G401.6 (cell line): ENCODE measurements at regions not wholly inside any gene's neighbourhood (a gene's known extent, or its start where the extent isn't known, plus 50 kb on each side); places are given as distances from the start of the nearest gene placed in this dataset.

Experiments
- FAIRE-seq: peaks from 2 replicates; lab custom pipeline; 2012; peaks lifted over from hg19 to GRCh38; lab: Jason Lieb, UNC

DNA sequence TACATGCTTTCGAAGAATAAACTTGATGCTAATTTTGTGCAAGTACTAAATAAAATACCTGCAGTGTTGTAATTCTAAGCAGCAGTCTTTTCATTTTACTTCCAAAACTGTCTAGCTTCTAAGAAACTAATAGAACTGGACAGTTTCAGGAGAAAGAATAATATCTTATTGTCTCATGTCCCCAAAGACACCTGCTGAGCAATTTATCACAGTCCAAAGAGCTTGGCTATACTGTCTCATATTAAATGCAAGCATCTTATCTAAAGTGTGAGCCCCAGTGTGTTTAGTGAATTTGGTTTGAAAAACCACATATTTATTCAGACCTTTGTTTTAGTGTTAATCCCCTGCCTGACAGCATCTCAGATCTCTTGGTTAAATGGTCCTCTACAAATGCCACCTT is 374.3 kb downstream of the TMX3 start:
- no peak for FAIRE-seq

GRCh38 chr18:68330658-68331057 is 384.2 kb downstream of the TMX3 start:
- FAIRE-seq = no peak

DNA sequence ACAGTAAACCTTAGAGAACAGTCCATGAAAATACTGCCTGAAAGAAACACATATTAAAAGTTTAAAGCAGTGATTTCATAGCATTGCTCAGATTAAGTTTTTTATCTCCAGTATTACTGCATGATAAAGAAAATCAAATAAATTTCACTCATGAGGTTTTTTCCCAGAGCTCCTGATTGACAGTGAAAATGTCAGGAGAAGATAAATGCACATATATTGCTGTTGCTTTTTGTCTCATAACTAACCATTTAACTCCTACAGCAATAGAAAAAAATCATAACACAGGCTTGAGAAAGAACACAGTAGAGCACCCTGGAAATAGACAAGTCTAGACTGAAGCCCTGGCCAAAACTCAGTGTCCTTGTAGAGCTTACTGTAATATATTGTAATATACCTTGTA is 391.0 kb downstream of the TMX3 start:
- FAIRE-seq = no peak

GRCh38 chr18:68316636-68317035 is 398.3 kb downstream of the TMX3 start:
- no peak for FAIRE-seq

DNA sequence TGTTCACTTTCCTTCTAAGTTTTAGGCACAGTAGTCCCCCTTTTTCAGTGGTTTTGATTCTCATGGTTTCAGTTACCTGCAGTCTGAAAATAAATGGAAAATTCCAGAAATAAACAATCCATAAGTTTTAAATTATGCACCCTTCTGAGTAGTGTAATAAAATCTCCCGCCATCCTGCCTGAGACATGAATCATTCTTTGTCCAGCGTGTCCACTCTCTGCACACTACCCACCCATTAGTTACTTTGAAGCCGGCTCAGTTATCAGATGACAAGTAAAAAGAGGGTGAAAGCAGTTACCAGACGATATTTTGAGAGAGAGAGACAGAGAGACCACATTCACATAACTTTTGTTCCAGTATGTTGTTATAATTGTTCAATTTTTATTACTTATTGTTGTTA is 400.5 kb downstream of the TMX3 start:
- no peak for FAIRE-seq

- FAIRE-seq = no peak
Observed at GRCh38 chr18:68301441-68301840, 413.5 kb downstream of the TMX3 start.

GRCh38 chr18:68299906-68300305 is 415.0 kb downstream of the TMX3 start:
- no peak for FAIRE-seq

GRCh38 chr18:68298330-68298729 is 416.6 kb downstream of the TMX3 start:
- FAIRE-seq = no peak

DNA sequence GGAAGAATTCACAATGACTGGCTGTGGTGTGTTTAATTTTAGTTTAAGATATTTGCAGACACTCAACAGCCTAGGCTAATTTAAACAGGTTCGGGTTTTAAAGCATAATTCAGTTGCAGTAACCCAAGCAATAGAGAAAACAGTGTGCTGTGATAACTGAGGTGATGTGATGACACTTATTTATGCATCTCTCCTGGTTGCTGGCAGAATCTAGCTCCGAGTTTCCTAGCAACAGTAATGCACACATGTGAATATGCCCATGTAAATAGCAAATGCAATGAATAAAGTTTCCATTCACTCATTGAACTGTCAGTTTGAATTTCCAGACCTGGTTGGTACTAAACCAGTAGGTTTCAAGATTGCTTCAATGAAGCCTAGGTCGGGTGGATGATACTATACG is 426.5 kb downstream of the TMX3 start:
- FAIRE-seq = no peak

GRCh38 chr18:68284236-68284780 is 430.6 kb downstream of the TMX3 start:
- no peak for FAIRE-seq

GRCh38 chr18:68283834-68284233 is 431.1 kb downstream of the TMX3 start:
- FAIRE-seq = no peak

DNA sequence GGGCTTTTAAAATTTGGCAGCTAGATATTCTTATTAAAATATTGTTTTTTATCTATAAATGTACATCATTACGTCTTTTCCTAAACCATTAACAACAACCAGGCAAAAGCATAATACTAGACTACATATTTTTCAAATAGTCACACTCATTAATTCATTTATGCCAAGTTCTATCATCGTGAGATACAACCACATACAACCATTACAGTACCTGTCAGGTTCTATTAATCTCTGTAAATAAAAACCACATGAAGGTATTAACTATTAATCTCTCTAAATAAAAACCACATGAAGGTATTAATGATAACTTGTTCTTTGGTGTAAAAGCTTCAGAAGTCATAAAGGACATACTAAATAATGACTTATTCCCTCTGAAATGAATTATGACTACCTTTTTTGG is 432.7 kb downstream of the TMX3 start:
- FAIRE-seq = no peak

DNA sequence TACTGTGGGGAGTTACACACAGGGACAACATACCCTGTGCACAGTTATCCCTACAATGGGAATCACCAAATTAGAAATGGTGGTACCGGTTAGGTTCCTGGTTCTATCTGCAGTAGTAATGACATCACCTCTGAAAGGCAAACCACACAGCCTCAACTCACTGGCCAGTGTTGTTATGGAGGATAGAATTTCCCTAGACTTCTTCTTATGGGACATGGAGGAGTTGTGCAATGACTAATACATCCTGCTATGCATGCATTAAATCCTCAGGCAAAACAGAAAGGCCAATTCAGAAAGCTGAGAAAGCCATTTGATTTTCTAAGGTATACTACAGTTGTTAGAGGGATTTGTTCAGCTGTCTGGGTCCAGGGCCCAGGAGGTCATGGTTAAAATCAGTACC is 439.3 kb downstream of the TMX3 start:
- FAIRE-seq = no peak

GRCh38 chr18:68270017-68270416 is 444.9 kb downstream of the TMX3 start:
- FAIRE-seq = no peak

DNA sequence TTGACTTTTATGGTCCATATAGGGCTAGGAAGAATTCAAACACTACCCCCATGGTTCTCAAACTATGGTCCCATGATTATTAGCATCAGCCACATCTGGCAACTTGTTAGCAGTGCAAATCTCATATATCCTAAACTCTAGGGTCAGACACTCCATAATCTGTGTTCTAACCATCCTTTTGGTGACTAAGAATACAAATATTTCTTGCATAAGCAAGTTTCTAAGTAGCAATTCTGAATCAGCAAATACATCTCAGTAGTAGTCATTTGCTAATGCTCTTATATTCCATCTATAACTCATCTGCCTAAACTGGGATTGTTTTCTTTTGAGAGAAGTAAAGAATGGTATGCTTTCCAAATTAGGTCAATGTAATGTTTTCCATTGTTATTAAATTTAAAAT is 447.3 kb downstream of the TMX3 start:
- FAIRE-seq = no peak

GRCh38 chr18:68263481-68263880 is 451.4 kb downstream of the TMX3 start:
- no peak for FAIRE-seq

DNA sequence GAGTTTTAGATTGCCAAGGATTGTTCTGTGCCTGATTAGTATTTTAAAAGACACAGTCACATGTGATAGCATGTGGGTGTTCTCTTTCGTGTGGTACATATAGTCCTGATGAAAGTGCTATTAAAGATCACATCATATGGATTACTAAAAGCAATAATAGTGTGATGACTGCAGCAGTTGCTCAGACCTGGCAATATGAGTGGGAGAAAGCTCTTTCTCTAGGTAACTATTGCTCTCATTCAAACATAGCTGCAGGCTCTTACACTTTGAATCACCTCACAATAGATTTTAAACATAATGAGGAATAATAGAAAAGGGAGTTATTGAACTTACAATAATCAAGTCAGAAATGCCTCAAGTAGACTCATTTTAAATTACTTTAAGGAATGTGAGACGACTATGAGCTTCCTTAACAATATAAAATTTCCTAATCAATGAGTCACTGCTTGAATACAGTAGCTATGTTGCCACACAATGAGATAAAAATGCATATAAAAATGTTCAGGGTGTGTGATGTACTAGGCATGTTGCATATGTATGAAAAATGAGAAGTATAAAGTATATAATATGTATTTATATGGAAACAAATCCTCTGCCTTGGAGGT is 452.1 kb downstream of the TMX3 start:
- no peak for FAIRE-seq

DNA sequence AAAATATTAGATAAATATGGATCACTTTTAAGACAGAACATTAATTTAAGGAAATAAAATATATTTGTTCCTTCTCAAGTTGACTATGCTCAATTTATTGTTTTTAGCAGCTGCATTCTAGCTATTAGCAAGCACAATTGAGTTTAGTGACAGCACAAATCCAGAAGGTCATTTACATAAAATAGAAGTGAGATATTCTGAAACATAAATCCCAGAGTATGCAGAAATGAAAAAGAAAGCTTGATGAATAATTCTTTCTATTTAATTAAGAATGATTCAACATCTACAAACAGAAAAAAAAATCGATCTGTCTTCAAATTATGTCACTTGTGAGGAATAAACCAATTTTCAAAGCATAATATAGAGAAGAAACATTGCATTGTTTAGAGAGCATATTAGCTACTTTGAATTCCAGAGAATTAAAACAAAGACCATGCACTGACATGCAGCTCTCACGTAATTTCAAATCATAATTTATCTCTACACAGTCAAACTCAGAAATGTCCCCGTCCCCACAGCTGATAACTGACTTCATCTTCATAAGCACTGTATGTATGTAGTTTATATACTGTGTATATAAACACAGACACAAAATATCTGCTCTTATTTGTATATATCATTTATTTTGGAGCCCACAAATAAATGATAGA is 458.4 kb downstream of the TMX3 start:
- FAIRE-seq = no peak

DNA sequence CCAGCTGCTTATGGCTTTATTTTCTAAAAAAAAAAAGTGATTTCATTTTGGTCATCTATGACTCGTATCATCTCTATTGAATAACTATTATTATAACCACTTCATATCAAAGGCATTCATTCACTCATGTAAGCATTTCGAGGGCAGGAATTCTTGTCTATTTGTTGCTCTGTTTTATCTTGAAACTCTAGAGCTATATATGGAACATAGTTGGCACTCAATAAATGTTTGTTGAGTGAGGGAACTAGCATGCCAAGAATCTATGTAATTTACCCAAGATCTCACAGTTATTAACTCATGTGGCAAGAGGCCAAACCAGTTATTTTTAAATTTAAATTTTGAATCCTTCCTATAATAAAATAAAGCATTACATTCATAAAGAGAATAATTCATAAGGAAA is 470.1 kb downstream of the TMX3 start:
- no peak for FAIRE-seq

DNA sequence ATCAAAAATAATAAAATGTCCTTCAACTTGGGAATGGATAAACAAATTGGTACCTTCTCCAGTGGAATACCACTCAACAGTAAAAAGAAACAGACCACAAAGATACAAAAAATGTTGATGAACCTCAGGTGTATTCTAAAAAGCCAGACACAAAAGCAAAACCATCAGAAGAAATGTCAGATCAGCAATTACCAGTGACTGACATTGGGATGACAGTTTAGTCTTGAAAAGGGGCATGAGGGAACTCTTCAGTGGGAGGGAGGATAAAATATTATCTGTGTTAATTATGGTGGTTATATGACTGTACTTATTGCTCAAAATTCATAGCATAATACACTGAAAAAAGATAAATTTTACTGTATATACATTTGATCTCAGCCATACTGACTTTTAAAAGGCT is 473.0 kb downstream of the TMX3 start:
- no peak for FAIRE-seq

- FAIRE-seq = no peak
Observed at GRCh38 chr18:68234676-68235075, 480.2 kb downstream of the TMX3 start.

GRCh38 chr18:68234131-68234530 is 480.8 kb downstream of the TMX3 start:
- no peak for FAIRE-seq

GRCh38 chr18:68233018-68233417 is 481.9 kb downstream of the TMX3 start:
- no peak for FAIRE-seq

GRCh38 chr18:68229351-68229750 is 485.6 kb downstream of the TMX3 start:
- no peak for FAIRE-seq
